HG03064 (cell line): ENCODE measurements at regions not wholly inside any gene's neighbourhood (a gene's known extent, or its start where the extent isn't known, plus 50 kb on each side); places are given as distances from the start of the nearest gene placed in this dataset.

Experiments used
- ATAC-seq: cut with Tn5 transposase; IDR thresholded peaks from one replicate; pipeline ENCODE4 v1.9.1; 2021; ENCODE audit warnings: low read depth; ENCODE audit not compliant: unreplicated experiment

- no peak for ATAC-seq
These were observed 715.7 kb downstream of the DIAPH3 start for GRCh38 chr13:59447846-59448620.

DNA sequence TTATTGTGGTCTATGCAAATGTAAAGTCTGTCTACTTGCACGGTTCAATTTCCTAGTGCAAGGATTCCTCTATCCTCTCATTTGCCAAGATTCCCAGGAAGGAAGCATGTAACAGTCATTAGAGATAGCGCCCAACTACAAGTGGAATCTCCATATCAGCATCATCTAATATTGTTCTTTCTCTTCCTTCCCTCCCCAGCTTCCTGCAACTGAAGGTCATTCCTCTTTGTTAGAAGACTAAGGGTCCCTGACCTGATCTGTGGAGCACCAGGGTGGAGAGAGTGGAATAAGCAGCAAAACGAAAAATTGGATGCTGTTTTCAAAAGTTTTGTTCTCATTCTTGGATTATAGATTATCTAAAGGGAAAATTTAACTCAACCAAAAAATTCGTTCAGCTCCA is 714.0 kb downstream of the DIAPH3 start:
- no peak for ATAC-seq

DNA sequence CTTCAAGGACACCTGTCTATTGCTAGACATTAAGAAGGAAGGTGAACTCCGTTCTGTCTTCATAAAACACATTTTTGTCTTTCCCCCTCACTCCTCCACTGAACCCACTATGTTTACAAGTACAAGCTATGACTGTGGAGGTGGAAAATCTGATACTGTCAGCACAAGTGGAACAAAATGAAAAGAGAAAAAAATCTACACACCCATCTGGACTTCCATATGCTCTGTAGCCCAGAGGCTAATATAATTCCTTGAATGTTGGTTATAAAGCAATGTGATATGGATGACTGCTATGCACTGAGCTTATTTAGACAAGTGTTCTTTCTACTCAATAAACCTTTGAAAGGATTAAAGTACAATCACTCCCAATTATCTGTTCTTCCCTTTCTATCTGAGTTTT is 713.5 kb downstream of the DIAPH3 start:
- ATAC-seq, result no peak

- no peak for ATAC-seq
These were observed 712.5 kb downstream of the DIAPH3 start for GRCh38 chr13:59451236-59451635.

- ATAC-seq, result no peak
These were observed 711.4 kb downstream of the DIAPH3 start for GRCh38 chr13:59452189-59452890.

DNA sequence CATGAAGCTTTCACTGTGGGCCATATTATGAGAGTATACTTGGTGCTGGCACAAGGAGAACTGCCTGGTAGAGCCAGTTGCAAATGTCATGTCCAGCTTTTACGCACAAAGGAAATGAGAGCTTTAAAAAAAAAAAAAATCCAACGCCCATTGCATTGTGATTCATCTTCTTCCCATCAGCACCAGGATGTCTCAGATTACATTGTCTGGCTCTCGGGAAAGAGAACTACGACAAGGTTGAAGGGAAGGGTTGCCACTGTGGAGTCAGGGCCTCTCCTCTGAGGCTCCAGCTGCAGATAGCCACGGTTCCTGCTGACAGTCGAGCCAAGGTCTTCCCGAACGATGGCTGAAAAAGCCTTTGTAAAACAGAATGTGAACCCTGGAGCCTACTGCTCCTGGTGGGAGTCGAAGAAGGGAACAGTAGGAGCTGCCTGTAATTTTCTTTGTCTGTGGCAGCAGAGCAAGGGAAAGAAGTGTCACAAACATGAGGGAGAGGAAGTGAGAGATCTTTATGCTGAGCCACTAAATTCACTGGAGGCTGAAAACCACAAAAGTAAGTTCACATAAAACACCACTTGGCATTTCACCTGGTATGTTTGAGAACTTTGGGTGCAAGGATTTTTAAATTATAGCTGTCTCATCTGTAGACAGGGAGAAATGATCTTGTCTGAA is 704.7 kb downstream of the DIAPH3 start:
- no peak for ATAC-seq

GRCh38 chr13:59459972-59460371 is 703.8 kb downstream of the DIAPH3 start:
- no peak for ATAC-seq

DNA sequence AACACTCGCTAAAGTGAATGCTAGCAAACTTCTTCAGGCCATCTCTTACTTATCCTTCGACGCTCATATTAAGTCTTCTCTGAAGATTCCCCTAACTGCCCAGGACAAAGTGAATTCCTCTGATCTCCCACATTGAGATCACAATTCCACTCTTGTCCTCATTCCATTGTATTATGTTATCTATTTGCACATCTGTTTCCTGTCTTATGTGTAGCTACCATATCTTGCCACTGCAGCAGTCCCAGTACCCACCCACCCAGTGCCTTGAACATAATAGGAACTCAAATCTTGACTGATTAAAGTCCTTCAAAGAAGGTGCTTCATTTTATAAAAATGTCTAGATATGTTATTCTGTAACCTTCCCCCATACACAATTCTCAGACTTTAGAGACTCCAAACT is 702.3 kb downstream of the DIAPH3 start:
- no peak for ATAC-seq

DNA sequence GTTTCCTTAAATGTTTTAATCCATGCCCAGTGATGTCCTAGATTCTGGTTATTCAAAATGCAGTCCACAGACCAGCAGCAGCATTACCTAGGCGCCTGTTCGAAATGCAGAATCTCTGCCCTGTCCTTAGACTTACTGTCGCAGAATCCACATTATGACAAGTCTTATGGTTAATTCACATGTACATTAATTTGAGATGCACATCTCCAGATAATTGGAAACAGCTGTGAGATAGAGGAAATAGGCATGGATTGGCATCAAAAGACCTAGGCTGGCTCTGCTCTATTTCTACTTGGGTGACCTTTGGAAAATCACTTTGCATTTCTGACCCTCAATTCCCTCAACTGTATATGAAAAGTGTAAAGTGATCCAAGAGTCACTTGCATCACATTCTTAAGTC is 700.7 kb downstream of the DIAPH3 start:
- no peak for ATAC-seq

DNA sequence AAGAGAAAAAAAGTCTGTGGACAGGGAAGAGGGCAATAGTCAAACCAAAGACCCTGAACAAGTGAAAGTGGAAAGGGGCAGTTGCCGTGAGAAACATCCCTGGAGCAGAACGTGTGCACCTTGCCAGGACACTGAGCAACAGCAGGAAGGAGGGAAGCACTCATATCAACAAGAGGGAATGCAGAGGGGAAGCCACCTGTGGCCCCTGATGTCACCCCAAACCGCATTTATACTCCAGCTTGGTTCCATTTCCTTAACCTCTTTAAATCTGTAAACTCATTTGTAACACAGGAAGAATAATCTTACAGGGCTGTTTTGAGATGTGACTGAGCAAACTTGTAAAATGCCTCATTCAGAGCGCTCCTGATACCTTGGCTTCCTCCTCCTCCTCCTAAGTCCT is 698.8 kb downstream of the DIAPH3 start:
- no peak for ATAC-seq

- no peak for ATAC-seq
These were observed 695.3 kb downstream of the DIAPH3 start for GRCh38 chr13:59468396-59468795.

GRCh38 chr13:59471106-59471505 is 692.6 kb downstream of the DIAPH3 start:
- ATAC-seq, result no peak

- no peak for ATAC-seq
These were observed 691.6 kb downstream of the DIAPH3 start for GRCh38 chr13:59472134-59472533.

DNA sequence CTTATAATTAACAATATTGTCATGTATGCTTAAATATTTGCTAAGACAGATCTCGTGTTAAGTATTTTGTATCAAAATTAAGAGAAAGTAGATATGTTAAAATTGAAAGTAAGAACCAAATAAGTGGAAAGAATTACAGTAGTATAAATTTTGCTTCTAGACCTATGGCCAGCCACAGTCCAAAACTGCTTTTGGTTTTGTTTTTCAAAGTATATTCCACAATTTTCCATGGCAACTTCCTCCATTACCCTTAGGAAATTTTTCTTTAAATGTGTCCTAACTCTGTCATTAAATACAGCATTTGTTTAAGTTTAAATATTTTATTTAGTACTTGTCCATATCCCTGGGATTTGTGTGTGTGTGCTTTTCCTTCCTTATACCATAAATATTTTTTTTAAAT is 689.0 kb downstream of the DIAPH3 start:
- no peak for ATAC-seq

GRCh38 chr13:59475911-59476310 is 687.8 kb downstream of the DIAPH3 start:
- no peak for ATAC-seq

- ATAC-seq, result no peak
These were observed 687.4 kb downstream of the DIAPH3 start for GRCh38 chr13:59476366-59476765.

DNA sequence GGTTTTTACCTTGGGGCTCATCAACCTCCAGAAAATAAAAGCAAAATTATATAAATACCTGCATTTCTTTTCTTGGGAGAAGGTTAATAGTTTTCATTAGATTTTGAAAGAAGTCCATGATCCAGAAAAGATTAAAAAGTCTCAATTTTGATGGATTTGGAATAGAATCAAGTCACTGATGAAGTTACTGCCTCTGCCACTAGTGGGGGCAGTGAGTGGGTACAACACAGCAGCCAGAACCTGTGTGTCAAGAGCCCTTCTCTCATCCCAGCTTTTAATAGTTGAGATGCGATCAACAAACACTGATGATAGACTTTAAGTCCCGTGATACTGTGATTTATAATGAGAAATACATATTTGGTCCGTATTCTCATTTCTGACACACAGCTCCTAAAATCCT is 686.7 kb downstream of the DIAPH3 start:
- ATAC-seq, result no peak

GRCh38 chr13:59478908-59479307 is 684.8 kb downstream of the DIAPH3 start:
- no peak for ATAC-seq

GRCh38 chr13:59479629-59480028 is 684.1 kb downstream of the DIAPH3 start:
- no peak for ATAC-seq

DNA sequence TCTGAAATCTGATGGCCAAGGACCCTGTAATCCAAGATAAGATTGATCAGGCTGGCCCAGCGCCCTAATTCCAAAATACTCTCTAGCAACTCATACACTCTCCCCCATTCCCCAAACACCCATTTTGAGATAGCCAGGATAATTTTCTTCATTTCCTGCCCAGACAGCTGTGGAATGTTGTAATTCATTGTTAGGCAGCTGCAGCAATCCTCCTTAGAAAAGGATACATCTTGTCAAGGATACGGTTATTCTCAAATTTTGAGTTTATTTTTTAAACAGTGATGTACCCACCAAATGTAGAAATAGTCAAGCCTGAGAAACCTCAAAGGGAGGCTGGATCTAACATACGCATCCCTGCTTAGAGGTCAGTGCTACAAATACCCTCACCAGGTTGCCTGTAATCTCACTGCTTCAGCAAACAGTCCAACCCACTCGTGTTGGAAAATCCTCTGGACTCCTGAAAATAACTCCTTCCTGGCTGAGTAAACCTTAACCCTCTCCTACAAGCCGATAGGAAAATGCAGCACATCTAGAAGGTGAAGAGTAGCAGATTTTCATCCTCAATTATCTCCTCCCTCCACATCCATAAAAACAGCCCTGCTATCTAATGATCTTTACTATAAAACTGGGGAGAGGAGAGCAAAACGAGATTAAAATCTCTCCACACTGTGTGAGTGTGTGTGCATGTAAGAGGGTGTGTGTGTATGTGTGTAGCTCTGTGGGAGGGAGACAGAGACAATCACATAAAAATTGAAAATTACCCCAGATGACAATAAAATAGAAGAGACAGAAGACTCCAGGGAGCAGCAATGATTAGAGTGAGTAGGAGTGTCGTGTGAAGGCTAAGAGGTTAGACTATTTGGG is 683.1 kb downstream of the DIAPH3 start:
- ATAC-seq, result no peak
